ENCODE measurements at regions not wholly inside any gene's neighbourhood (a gene's known extent, or its start where the extent isn't known, plus 50 kb on each side); places are given as distances from the start of the nearest gene placed in this dataset.

- no peak for ATAC-seq
- no peak for TF ChIP-seq OSR1 (CRISPR knock-in tag; IDR thresholded peaks at IDR 0.05)
These were observed 873.5 kb upstream of the POU3F3 start for GRCh38 chr2:103980401-103980800.

GRCh38 chr2:103982691-103983090, 871.2 kb upstream of the POU3F3 start:
- ATAC-seq: no peak
- TF ChIP-seq PATZ1 (CRISPR knock-in tag; IDR thresholded peaks at IDR 0.05; ENCODE audit: borderline replicate concordance) (no peak), PPARA (CRISPR knock-in tag; IDR thresholded peaks at IDR 0.05; ENCODE audit: borderline replicate concordance) (no peak), SNAI2 (CRISPR knock-in tag; IDR thresholded peaks at IDR 0.05) (no peak), CSRNP3 (CRISPR knock-in tag; IDR thresholded peaks at IDR 0.05) (no peak), ZNF70 (CRISPR knock-in tag; IDR thresholded peaks at IDR 0.05) (no peak), ARNTL (CRISPR knock-in tag; IDR thresholded peaks at IDR 0.05; ENCODE audit: borderline replicate concordance, low read depth) (no peak), ISL1 (CRISPR knock-in tag; IDR thresholded peaks at IDR 0.05) (no peak), CREB5 (CRISPR knock-in tag; IDR thresholded peaks at IDR 0.05; ENCODE audit: low read depth) (no peak), RARB (CRISPR knock-in tag; IDR thresholded peaks at IDR 0.05) (no peak), TOX (CRISPR knock-in tag; IDR thresholded peaks at IDR 0.05; ENCODE audit: borderline replicate concordance) (no peak)

GRCh38 chr2:103986001-103986400, 867.9 kb upstream of the POU3F3 start:
- TF ChIP-seq ZC3H10 (CRISPR knock-in tag; IDR thresholded peaks at IDR 0.05) (no peak), SNAI2 (CRISPR knock-in tag; IDR thresholded peaks at IDR 0.05) (no peak), ZNF8 (CRISPR knock-in tag; IDR thresholded peaks at IDR 0.05) (no peak), ZFP30 (CRISPR knock-in tag; IDR thresholded peaks at IDR 0.05) (no peak), ARNTL (CRISPR knock-in tag; IDR thresholded peaks at IDR 0.05; ENCODE audit: borderline replicate concordance, low read depth) (no peak), ZNF70 (CRISPR knock-in tag; IDR thresholded peaks at IDR 0.05) (no peak), CREB5 (CRISPR knock-in tag; IDR thresholded peaks at IDR 0.05; ENCODE audit: low read depth) (no peak), PATZ1 (CRISPR knock-in tag; IDR thresholded peaks at IDR 0.05; ENCODE audit: borderline replicate concordance) (no peak), CSRNP3 (CRISPR knock-in tag; IDR thresholded peaks at IDR 0.05) (no peak), TCF4 (CRISPR knock-in tag; IDR thresholded peaks at IDR 0.05; ENCODE audit: borderline replicate concordance) (no peak), ESRRG (CRISPR knock-in tag; IDR thresholded peaks at IDR 0.05) (no peak), OSR1 (CRISPR knock-in tag; IDR thresholded peaks at IDR 0.05) (no peak), RARB (CRISPR knock-in tag; IDR thresholded peaks at IDR 0.05) (no peak), ZFP3 (CRISPR knock-in tag; IDR thresholded peaks at IDR 0.05) (no peak)
- no peak for ATAC-seq

GRCh38 chr2:103991591-103991990, 862.3 kb upstream of the POU3F3 start:
- TF ChIP-seq ARNTL (CRISPR knock-in tag; IDR thresholded peaks at IDR 0.05; ENCODE audit: borderline replicate concordance, low read depth) (no peak), ZFP3 (CRISPR knock-in tag; IDR thresholded peaks at IDR 0.05) (no peak)
- no peak for ATAC-seq

Data from SK-N-SH treated with all-trans-retinoic acid at 6 μM for 48 hours (cell line).